Activated gamma-delta T cell treated with Interleukin-2 at 50 U/mL for 16 hours (primary cell): ENCODE measurements at regions not wholly inside any gene's neighbourhood (a gene's known extent, or its start where the extent isn't known, plus 50 kb on each side); places are given as distances from the start of the nearest gene placed in this dataset.

Source experiments
- DNase-seq: peaks from one replicate; pipeline ENCODE4 v3.0.0-alpha.2; 2020

- no peak for DNase-seq
Measured at GRCh38 chr12:45553204-45553603, 176.3 kb upstream of the ARID2 start.

- no peak for DNase-seq
Measured at GRCh38 chr12:45557016-45557415, 172.5 kb upstream of the ARID2 start.

- no peak for DNase-seq
Measured at GRCh38 chr12:45558353-45558752, 171.2 kb upstream of the ARID2 start.

- DNase-seq = no peak
Measured at GRCh38 chr12:45559537-45559936, 170.0 kb upstream of the ARID2 start.

GRCh38 chr12:45560689-45561088 lies 168.8 kb upstream of the ARID2 start:
- DNase-seq = no peak

GRCh38 chr12:45561488-45561887 lies 168.0 kb upstream of the ARID2 start:
- no peak for DNase-seq

- no peak for DNase-seq
Measured at GRCh38 chr12:45565590-45565989, 163.9 kb upstream of the ARID2 start.

- DNase-seq = no peak
Measured at GRCh38 chr12:45566257-45566656, 163.2 kb upstream of the ARID2 start.

GRCh38 chr12:45568808-45569207 lies 160.7 kb upstream of the ARID2 start:
- DNase-seq = no peak

GRCh38 chr12:45570501-45570900 lies 159.0 kb upstream of the ARID2 start:
- no peak for DNase-seq

GRCh38 chr12:45572114-45572513 lies 157.4 kb upstream of the ARID2 start:
- DNase-seq = no peak

GRCh38 chr12:45575417-45575816 lies 154.1 kb upstream of the ARID2 start:
- no peak for DNase-seq

GRCh38 chr12:45575823-45576475 lies 153.6 kb upstream of the ARID2 start:
- no peak for DNase-seq

GRCh38 chr12:45577844-45578399 lies 151.6 kb upstream of the ARID2 start:
- DNase-seq = no peak

GRCh38 chr12:45580356-45580969 lies 149.0 kb upstream of the ARID2 start:
- no peak for DNase-seq

GRCh38 chr12:45581112-45581511 lies 148.4 kb upstream of the ARID2 start:
- no peak for DNase-seq

GRCh38 chr12:45582536-45582935 lies 147.0 kb upstream of the ARID2 start:
- no peak for DNase-seq

- DNase-seq = no peak
Measured at GRCh38 chr12:45582986-45583659, 146.4 kb upstream of the ARID2 start.

GRCh38 chr12:45584336-45584735 lies 145.2 kb upstream of the ARID2 start:
- DNase-seq = no peak

- no peak for DNase-seq
Measured at GRCh38 chr12:45585522-45586230, 143.8 kb upstream of the ARID2 start.

- no peak for DNase-seq
Measured at GRCh38 chr12:45586486-45586885, 143.0 kb upstream of the ARID2 start.

GRCh38 chr12:45587012-45587411 lies 142.5 kb upstream of the ARID2 start:
- DNase-seq = no peak

GRCh38 chr12:45587877-45588533 lies 141.5 kb upstream of the ARID2 start:
- no peak for DNase-seq
